B cell (primary cell): ENCODE measurements at regions not wholly inside any gene's neighbourhood (a gene's known extent, or its start where the extent isn't known, plus 50 kb on each side); places are given as distances from the start of the nearest gene placed in this dataset.

Experiments used
- ATAC-seq: fragments of 200-7000 bp; cut with Tn5 transposase; one replicate; pipeline ENCODE4 v1.10.0; 2021; ENCODE audit warnings: low read depth, mild to moderate bottlenecking, moderate number of reproducible peaks, moderate library complexity
- CTCF ChIA-PET: fragments of 350-600 bp; sonication (Branson Sonifier 250); formaldehyde crosslinking; loops from one replicate; lab custom pipeline; 2021; ENCODE audit warnings: antibody characterized with exemption, inconsistent platforms; lab: Charles Lee
- POLR2A ChIA-PET: fragments of 350-600 bp; sonication (Branson Sonifier 250); formaldehyde crosslinking; loops from one replicate; lab custom pipeline; 2021; ENCODE audit warnings: antibody characterized with exemption; lab: Charles Lee
- DNase-seq: peaks from one replicate; pipeline ENCODE4 v3.0.0; 2013
- H2AFZ ChIP-seq: 2 replicates; pipeline ENCODE4 v1.6.1; 2012; ENCODE audit warnings: mild to moderate bottlenecking, low read depth, low read length; ENCODE audit not compliant: insufficient read depth, poor library complexity, severe bottlenecking
- H3K27ac ChIP-seq, 2 donors: 1 replicate in 1 of 2; 2 replicates in 1 of 2; pipeline ENCODE4 v1.5.1; 2012 to 2013; ENCODE audit warnings: low read length in 2 of 2, mild to moderate bottlenecking in 2 of 2, moderate library complexity in 1 of 2
- H3K27me3 ChIP-seq, 4 experiments: fragments of 200-600 bp in 1 of 4; sonication (generic) in 1 of 4; replicated peaks in 1 of 4; 1 replicate in 2 of 4; 2 replicates in 2 of 4; pipeline versions ENCODE4 v1.6.1 to v1.7.0; 2013 to 2016; ENCODE audit warnings: low read length in 3 of 4, mild to moderate bottlenecking in 2 of 4, mixed read lengths in 1 of 4, moderate library complexity in 1 of 4; ENCODE audit not compliant: insufficient read depth in 4 of 4, control insufficient read depth in 3 of 4; ENCODE audit errors: control extremely low read depth in 1 of 4
- H3K36me3 ChIP-seq, 2 experiments: replicated peaks in 1 of 2; 1 replicate in 1 of 2; 2 replicates in 1 of 2; pipeline versions ENCODE4 v1.6.1 to v1.7.1; 2013; ENCODE audit warnings: low read length in 1 of 2; ENCODE audit not compliant: insufficient read depth in 2 of 2, control insufficient read depth in 1 of 2; ENCODE audit errors: control extremely low read depth in 1 of 2, extremely low read depth in 1 of 2
- H3K4me1 ChIP-seq, 2 donors: fragments of 200-600 bp in 1 of 2; sonication (generic) in 1 of 2; 1 replicate in 1 of 2; 2 replicates in 1 of 2; pipeline versions ENCODE4 v1.5.1 to v1.6.1; 2013 to 2017; ENCODE audit warnings: low read length in 2 of 2; ENCODE audit not compliant: control insufficient read depth in 2 of 2, insufficient read depth in 2 of 2
- H3K4me2 ChIP-seq: replicated peaks from 2 replicates; pipeline ENCODE3; 2012; ENCODE audit warnings: mild to moderate bottlenecking, low read depth, low read length; ENCODE audit not compliant: poor library complexity, severe bottlenecking
- H3K4me3 ChIP-seq, 5 experiments: fragments of 200-600 bp in 1 of 5; sonication (generic) in 1 of 5; 1 replicate in 3 of 5; 2 replicates in 2 of 5; pipeline versions ENCODE4 v1.5.1 to v1.7.0; 2011 to 2016; ENCODE audit warnings: low read length in 4 of 5, mild to moderate bottlenecking in 4 of 5, low read depth in 2 of 5, control low read depth in 1 of 5, moderate library complexity in 1 of 5; ENCODE audit not compliant: insufficient read depth in 1 of 5; ENCODE audit errors: control extremely low read depth in 1 of 5, extremely low read depth in 1 of 5
- H3K79me2 ChIP-seq: fragments of 200-600 bp; sonication (generic); one replicate; pipeline ENCODE4 v1.6.0; 2016; ENCODE audit warnings: low read length; ENCODE audit not compliant: control insufficient read depth, insufficient read depth
- H3K9ac ChIP-seq: fragments of 200-600 bp; sonication (generic); 2 replicates; pipeline ENCODE4 v1.6.1; 2017; ENCODE audit warnings: mild to moderate bottlenecking, low read length, moderate library complexity
- H3K9me3 ChIP-seq, 3 donors: one replicate each; pipeline versions ENCODE4 v1.6.1 to v1.7.1; 2013; ENCODE audit warnings: low read length in 2 of 3; ENCODE audit not compliant: control insufficient read depth in 2 of 3, insufficient read depth in 1 of 3; ENCODE audit errors: control extremely low read depth in 1 of 3
- H4K20me1 ChIP-seq: 2 replicates; pipeline ENCODE4 v1.6.0; 2012; ENCODE audit warnings: mild to moderate bottlenecking, low read length; ENCODE audit not compliant: insufficient read depth, control insufficient read depth, poor library complexity, severe bottlenecking
- H3K27ac Mint-ChIP-seq: one replicate; pipeline ENCODE4 v1.8.0; 2021; ENCODE audit warnings: mixed read lengths
- H3K27me3 Mint-ChIP-seq: one replicate; pipeline ENCODE4 v1.8.0; 2021; ENCODE audit warnings: mixed read lengths
- H3K4me1 Mint-ChIP-seq: one replicate; pipeline ENCODE4 v1.8.0; 2021; ENCODE audit warnings: mixed read lengths
- H3K4me3 Mint-ChIP-seq: one replicate; pipeline ENCODE4 v1.8.0; 2021; ENCODE audit warnings: mixed read lengths
- H3K9me3 Mint-ChIP-seq: one replicate; pipeline ENCODE4 v1.8.0; 2022; ENCODE audit warnings: mixed read lengths; ENCODE audit not compliant: insufficient read depth
- CTCF ChIP-seq: fragments of 200-600 bp; IDR thresholded peaks from one replicate; pipeline ENCODE4 v1.8.0; 2022; ENCODE audit warnings: antibody characterized with exemption, mild to moderate bottlenecking
- EZH2 ChIP-seq: IDR thresholded peaks from 2 replicates; pipeline ENCODE4 v1.6.1; 2012; ENCODE audit warnings: borderline replicate concordance, low read depth, mild to moderate bottlenecking, moderate library complexity, low read length; ENCODE audit not compliant: insufficient read depth, poor library complexity, severe bottlenecking
- WGBS: methylation state at CpG from one replicate; pipeline ENCODE4 v1.1.5; 2013; ENCODE audit warnings: missing lambda C conversion rate; ENCODE audit not compliant: insufficient coverage; 5-methylcytosine and 5-hydroxymethylcytosine counted together
- intact Hi-C: fragments of 100-400 bp; cut with micrococcal nuclease; formaldehyde crosslinking; loops from one replicate; pipeline ENCODE4 v1.10.0; 2022

GRCh38 chr15:96093063-96093462, 237.4 kb upstream of the NR2F2 start:
- CTCF ChIA-PET, result no interaction called here
- Histone ChIP-seq H3K4me1 (no peaks in the 10 kb centered on the region), H3K79me2 (no peaks in the 10 kb centered on the region), H3K4me2 (no peak overlapping the region), H3K27me3 (no peaks in the 10 kb centered on the region), H3K9ac (no peak overlapping the region), H3K9me3 (no peaks in the 10 kb centered on the region), H3K27ac (no peak overlapping the region), H2AFZ (no peak overlapping the region), H4K20me1 (no peaks in the 10 kb centered on the region), H3K4me3 (no peak overlapping the region), H3K36me3 (no peaks in the 10 kb centered on the region)
- Mint-ChIP-seq H3K9me3 (peaks cover 2% of the 10 kb centered on the region), H3K27me3 (no peaks in the 10 kb centered on the region), H3K4me3 (no peak overlapping the region), H3K27ac (no peak overlapping the region), H3K4me1 (no peaks in the 10 kb centered on the region)
- no CpG with 5 or more reads among the region's 2 CpGs for WGBS
- no peak for DNase-seq
- POLR2A ChIA-PET, result no interaction called here
- intact Hi-C loops, result no loop called here
- no peak for ATAC-seq
- TF ChIP-seq CTCF (no peak), EZH2 (no peak)

- Mint-ChIP-seq H3K9me3 (peaks cover 2% of the 10 kb centered on the region), H3K4me1 (no peaks in the 10 kb centered on the region), H3K27ac (no peak overlapping the region), H3K4me3 (no peak overlapping the region), H3K27me3 (no peaks in the 10 kb centered on the region)
- H3K79me2 ChIP-seq, result no peaks in the 10 kb centered on the region
- CTCF ChIA-PET, result no interaction called here
- H3K27ac ChIP-seq, result no peak overlapping the region
- H3K4me3 ChIP-seq, result no peak overlapping the region
- H2AFZ ChIP-seq, result no peak overlapping the region
- H3K4me2 ChIP-seq, result no peak overlapping the region
- H4K20me1 ChIP-seq, result no peaks in the 10 kb centered on the region
- TF ChIP-seq CTCF (no peak), EZH2 (no peak)
- intact Hi-C loops, result no loop called here
- ATAC-seq (no peak), DNase-seq (no peak)
- H3K4me1 ChIP-seq, result no peaks in the 10 kb centered on the region
- H3K27me3 ChIP-seq, result no peaks in the 10 kb centered on the region
- H3K9ac ChIP-seq, result no peak overlapping the region
- H3K36me3 ChIP-seq, result no peaks in the 10 kb centered on the region
- POLR2A ChIA-PET, result no interaction called here
- WGBS, result no CpG with 5 or more reads among the region's 2 CpGs
- no peaks in the 10 kb centered on the region for H3K9me3 ChIP-seq
Measured at GRCh38 chr15:96097661-96098060, 232.8 kb upstream of the NR2F2 start.
